ENCODE measurements at regions not wholly inside any gene's neighbourhood (a gene's known extent, or its start where the extent isn't known, plus 50 kb on each side); places are given as distances from the start of the nearest gene placed in this dataset.

GRCh38 chr14:98544174-98544573 is 727.8 kb downstream of the BCL11B start:
- TF ChIP-seq POLR2A (IDR thresholded peaks at IDR 0.05; ENCODE audit: low read length), result no peak
- TF ChIP-seq GATA1 (IDR thresholded peaks at IDR 0.05; ENCODE audit: low read depth, low read length), result no peak

All from erythroblast (primary cell).